SK-N-SH treated with all-trans-retinoic acid at 6 μM for 48 hours (cell line): ENCODE measurements at regions not wholly inside any gene's neighbourhood (a gene's known extent, or its start where the extent isn't known, plus 50 kb on each side); places are given as distances from the start of the nearest gene placed in this dataset.

Source experiments
- ESRRG ChIP-seq: fragments of 250-450 bp; sonication (Bioruptor Pico); IDR thresholded peaks from 2 replicates; pipeline ENCODE4 v1.6.1; 2021; ENCODE audit warnings: mild to moderate bottlenecking
- PPARA ChIP-seq: fragments of 250-450 bp; sonication (Bioruptor Pico); IDR thresholded peaks from 2 replicates; pipeline ENCODE4 v1.5.0; 2020; ENCODE audit warnings: mild to moderate bottlenecking, borderline replicate concordance
- RARB ChIP-seq: fragments of 250-450 bp; sonication (Bioruptor Pico); IDR thresholded peaks from 2 replicates; pipeline ENCODE4 v1.8.0; 2021; ENCODE audit warnings: mild to moderate bottlenecking, moderate library complexity
- ZC3H10 ChIP-seq: fragments of 250-450 bp; sonication (Bioruptor Pico); IDR thresholded peaks from 2 replicates; pipeline ENCODE4 v1.5.1; 2021; ENCODE audit warnings: mild to moderate bottlenecking, moderate library complexity
- ZFP30 ChIP-seq: fragments of 450-650 bp; formaldehyde crosslinking; IDR thresholded peaks from 2 replicates; pipeline ENCODE4 v1.5.0; 2022; ENCODE audit warnings: mild to moderate bottlenecking, moderate library complexity
- TF ChIP-seq, protein P1 (sequence below): fragments of 250-450 bp; sonication (Bioruptor Pico); IDR thresholded peaks from 2 replicates; pipeline ENCODE4 v1.5.1; 2020; ENCODE audit warnings: low read depth, mild to moderate bottlenecking, moderate library complexity

DNA sequence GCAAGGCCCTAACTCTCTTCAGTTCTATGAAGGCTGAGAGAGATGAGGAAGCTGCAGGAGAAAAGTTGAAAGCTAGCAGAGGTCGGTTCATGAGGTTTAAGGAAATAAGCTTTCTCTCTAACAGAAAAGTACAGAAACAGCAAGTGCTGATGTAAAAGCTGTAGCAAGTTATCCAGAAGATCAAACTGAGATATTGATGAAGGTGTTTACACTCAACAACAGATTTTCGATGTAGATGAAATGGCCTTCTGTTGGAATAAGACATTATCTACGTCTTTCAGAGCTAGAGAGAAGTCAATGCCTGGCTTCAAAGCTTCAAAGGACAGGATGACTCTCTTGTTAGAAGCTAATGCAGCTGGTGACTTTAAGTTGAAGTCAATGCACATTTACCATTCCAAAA, 87.4 kb downstream of the PDCL3 start:
- no peak for TF ChIP-seq ESRRG (CRISPR knock-in tag)
- no peak for TF ChIP-seq ZFP30 (CRISPR knock-in tag)
- no peak for TF ChIP-seq RARB
- TF ChIP-seq PPARA (CRISPR knock-in tag): no peak
- TF ChIP-seq, protein P1, sequence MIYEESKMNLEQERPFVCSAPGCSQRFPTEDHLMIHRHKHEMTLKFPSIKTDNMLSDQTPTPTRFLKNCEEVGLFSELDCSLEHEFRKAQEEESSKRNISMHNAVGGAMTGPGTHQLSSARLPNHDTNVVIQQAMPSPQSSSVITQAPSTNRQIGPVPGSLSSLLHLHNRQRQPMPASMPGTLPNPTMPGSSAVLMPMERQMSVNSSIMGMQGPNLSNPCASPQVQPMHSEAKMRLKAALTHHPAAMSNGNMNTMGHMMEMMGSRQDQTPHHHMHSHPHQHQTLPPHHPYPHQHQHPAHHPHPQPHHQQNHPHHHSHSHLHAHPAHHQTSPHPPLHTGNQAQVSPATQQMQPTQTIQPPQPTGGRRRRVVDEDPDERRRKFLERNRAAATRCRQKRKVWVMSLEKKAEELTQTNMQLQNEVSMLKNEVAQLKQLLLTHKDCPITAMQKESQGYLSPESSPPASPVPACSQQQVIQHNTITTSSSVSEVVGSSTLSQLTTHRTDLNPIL (CRISPR knock-in tag): no peak
- TF ChIP-seq ZC3H10 (CRISPR knock-in tag): no peak
